NT2/D1 (cell line): ENCODE measurements at regions not wholly inside any gene's neighbourhood (a gene's known extent, or its start where the extent isn't known, plus 50 kb on each side); places are given as distances from the start of the nearest gene placed in this dataset.

ENCODE experiments used
- SUZ12 ChIP-seq: IDR thresholded peaks from 2 replicates; pipeline ENCODE4 v1.6.1; 2011; ENCODE audit not compliant: insufficient read length, insufficient read depth; ENCODE audit errors: extremely low read depth
- YY1 ChIP-seq: IDR thresholded peaks from 2 replicates; pipeline ENCODE4 v1.6.1; 2011; ENCODE audit not compliant: insufficient read length, insufficient read depth
- ZNF274 ChIP-seq: IDR thresholded peaks from 2 replicates; pipeline ENCODE4 v1.6.1; 2011; ENCODE audit warnings: mild to moderate bottlenecking, low read depth, low read length

- TF ChIP-seq ZNF274: no peak
- no peak for TF ChIP-seq SUZ12
- no peak for TF ChIP-seq YY1
Measured at GRCh38 chr1:239011382-239011781, 375.0 kb upstream of the CHRM3 start.
